Liver (tissue), 8 donors: ENCODE measurements at regions not wholly inside any gene's neighbourhood (a gene's known extent, or its start where the extent isn't known, plus 50 kb on each side); places are given as distances from the start of the nearest gene placed in this dataset.

Source experiments
- DNase-seq: peaks from one replicate; pipeline ENCODE4 v3.0.0-alpha.2; 2017; ENCODE audit warnings: low spot score
- H3K27ac ChIP-seq, 2 donors: one replicate each; pipeline ENCODE4 v1.7.0; 2013; ENCODE audit warnings: inconsistent platforms in 2 of 2, low read length in 2 of 2, control low read depth in 1 of 2, low read depth in 1 of 2, mild to moderate bottlenecking in 1 of 2
- H3K27me3 ChIP-seq, 4 donors: one replicate each; pipeline versions ENCODE4 v1.6.1 to v1.7.0; 2013; ENCODE audit warnings: low read length in 3 of 4, inconsistent platforms in 1 of 4, mild to moderate bottlenecking in 1 of 4, moderate library complexity in 1 of 4; ENCODE audit not compliant: control insufficient read depth in 4 of 4, insufficient read depth in 4 of 4
- H3K36me3 ChIP-seq, 4 donors: one replicate each; pipeline versions ENCODE4 v1.6.1 to v1.7.0; 2013; ENCODE audit warnings: low read length in 3 of 4, mild to moderate bottlenecking in 3 of 4, low read depth in 1 of 4, moderate library complexity in 1 of 4; ENCODE audit not compliant: control insufficient read depth in 4 of 4, insufficient read depth in 3 of 4
- H3K4me1 ChIP-seq, 4 donors: one replicate each; pipeline versions ENCODE4 v1.6.1 to v1.7.0; 2013; ENCODE audit warnings: low read length in 3 of 4, mild to moderate bottlenecking in 3 of 4, moderate library complexity in 1 of 4; ENCODE audit not compliant: control insufficient read depth in 4 of 4, insufficient read depth in 4 of 4
- H3K4me3 ChIP-seq, 3 donors: one replicate each; pipeline versions ENCODE4 v1.6.1 to v1.7.0; 2013; ENCODE audit warnings: low read length in 3 of 3, control low read depth in 1 of 3, low read depth in 1 of 3, mild to moderate bottlenecking in 1 of 3
- H3K9ac ChIP-seq, 2 donors: one replicate each; pipeline ENCODE4 v1.7.0; 2013; ENCODE audit warnings: low read length in 2 of 2, mild to moderate bottlenecking in 2 of 2, moderate library complexity in 2 of 2, control low read depth in 1 of 2, low read depth in 1 of 2
- H3K9me3 ChIP-seq, 4 donors: one replicate each; pipeline versions ENCODE4 v1.6.1 to v1.7.0; 2013; ENCODE audit warnings: low read length in 3 of 4; ENCODE audit not compliant: control insufficient read depth in 4 of 4
- ATF3 ChIP-seq: IDR thresholded peaks from 2 replicates; pipeline ENCODE4 v1.6.1; 2016; ENCODE audit warnings: antibody characterized with exemption
- CTCF ChIP-seq: fragments of 150-350 bp; IDR thresholded peaks from 2 replicates; pipeline ENCODE4 v1.5.1; 2017; ENCODE audit warnings: improper control_type of control experiment, low read depth, low read length; ENCODE audit not compliant: missing input control
- FOXA1 ChIP-seq: IDR thresholded peaks from 2 replicates; pipeline ENCODE4 v1.6.1; 2016; ENCODE audit warnings: antibody characterized with exemption
- GABPA ChIP-seq, 2 donors: IDR thresholded peaks in 1 of 2; conservative IDR thresholded peaks in 1 of 2; 2 replicates each; pipeline ENCODE4 v1.6.1; 2016; ENCODE audit warnings: antibody characterized with exemption in 2 of 2, mild to moderate bottlenecking in 1 of 2, moderate library complexity in 1 of 2
- HNF4A ChIP-seq, 2 donors: conservative IDR thresholded peaks; 2 replicates each; pipeline ENCODE4 v1.6.1; 2016; ENCODE audit warnings: antibody characterized with exemption in 2 of 2, mild to moderate bottlenecking in 2 of 2
- HNF4G ChIP-seq: IDR thresholded peaks from 2 replicates; pipeline ENCODE4 v1.6.1; 2016; ENCODE audit warnings: antibody characterized with exemption
- MAX ChIP-seq: IDR thresholded peaks from 2 replicates; pipeline ENCODE4 v1.6.1; 2016; ENCODE audit warnings: antibody characterized with exemption
- RAD21 ChIP-seq, 2 donors: IDR thresholded peaks; 2 replicates each; pipeline ENCODE4 v1.6.1; 2016; ENCODE audit warnings: antibody characterized with exemption in 2 of 2, mild to moderate bottlenecking in 2 of 2
- REST ChIP-seq: IDR thresholded peaks from 2 replicates; pipeline ENCODE4 v1.6.1; 2016; ENCODE audit warnings: antibody characterized with exemption, mild to moderate bottlenecking
- RXRA ChIP-seq, 2 donors: IDR thresholded peaks; 2 replicates each; pipeline ENCODE4 v1.6.1; 2017 to 2018; ENCODE audit warnings: antibody characterized with exemption in 2 of 2, mild to moderate bottlenecking in 1 of 2
- SP1 ChIP-seq: IDR thresholded peaks from 2 replicates; pipeline ENCODE4 v1.6.1; 2018; ENCODE audit warnings: antibody characterized with exemption, mild to moderate bottlenecking
- TAF1 ChIP-seq: conservative IDR thresholded peaks from 2 replicates; pipeline ENCODE4 v1.6.1; 2016; ENCODE audit warnings: antibody characterized with exemption, mild to moderate bottlenecking
- YY1 ChIP-seq: IDR thresholded peaks from 2 replicates; pipeline ENCODE4 v1.6.1; 2016; ENCODE audit warnings: antibody characterized with exemption, mild to moderate bottlenecking
- ZBTB33 ChIP-seq: IDR thresholded peaks from 2 replicates; pipeline ENCODE4 v1.6.1; 2016; ENCODE audit warnings: antibody characterized with exemption
- WGBS: extraction: QIAGEN DNeasy Blood & Tissue Kit; methylation state at CpG from one replicate; pipeline ENCODE4 v1.1.7; 2013; 5-methylcytosine and 5-hydroxymethylcytosine counted together
- donor health status: healthy.
- donor health status: healthy.
- donor health status: healthy.
- donor health status: healthy.
- donor health status: healthy.

- Histone ChIP-seq H3K27me3 (no peaks in the 10 kb centered on the region), H3K4me1 (no peaks in the 10 kb centered on the region), H3K9ac (no peak overlapping the region), H3K9me3 (no peaks in the 10 kb centered on the region), H3K27ac (no peak overlapping the region), H3K36me3 (no peaks in the 10 kb centered on the region), H3K4me3 (no peak overlapping the region)
- WGBS = 78% methylated on average over 2 of the region's 2 CpGs
- no peak for DNase-seq
- no peak for TF ChIP-seq ATF3
- TF ChIP-seq FOXA1 = no peak
- no peak for TF ChIP-seq HNF4G
- TF ChIP-seq RXRA (IDR thresholded peaks at IDR 0.05) = no peak
Measured at GRCh38 chr13:22836475-22836874, 344.3 kb upstream of the SGCG start.

GRCh38 chr13:22837980-22838647, 342.7 kb upstream of the SGCG start:
- TF ChIP-seq MAX (no peak), ZBTB33 (no peak), CTCF (no peak), YY1 (no peak)
- H3K27ac ChIP-seq = no peak overlapping the region
- H3K27me3 ChIP-seq = no peaks in the 10 kb centered on the region
- peak overlapping the region in 1 of 3 donors; percentile 28 for H3K4me3 ChIP-seq
- no peak overlapping the region for H3K9ac ChIP-seq
- 21% methylated on average over 45 of the region's 45 CpGs for WGBS
- DNase-seq = no peak
- H3K4me1 ChIP-seq = no peaks in the 10 kb centered on the region
- H3K9me3 ChIP-seq = no peaks in the 10 kb centered on the region
- no peaks in the 10 kb centered on the region for H3K36me3 ChIP-seq

- no peak overlapping the region for H3K4me3 ChIP-seq
- no peak overlapping the region for H3K27ac ChIP-seq
- no peak for DNase-seq
- H3K4me1 ChIP-seq = no peaks in the 10 kb centered on the region
- H3K27me3 ChIP-seq = no peaks in the 10 kb centered on the region
- no peaks in the 10 kb centered on the region for H3K9me3 ChIP-seq
- H3K36me3 ChIP-seq = no peaks in the 10 kb centered on the region
- 83% methylated on average over 7 of the region's 7 CpGs for WGBS
- no peak overlapping the region for H3K9ac ChIP-seq
- no peak for TF ChIP-seq HNF4A (conservative IDR thresholded peaks at IDR 0.05)
- no peak for TF ChIP-seq HNF4G
- no peak for TF ChIP-seq RXRA (IDR thresholded peaks at IDR 0.05)
- no peak for TF ChIP-seq MAX
- TF ChIP-seq TAF1 = no peak
- TF ChIP-seq SP1 = no peak
- TF ChIP-seq RAD21 (IDR thresholded peaks at IDR 0.05) = no peak
- TF ChIP-seq GABPA (IDR thresholded peaks at IDR 0.05 in 1 of 2, conservative IDR thresholded peaks at IDR 0.05 in 1 of 2) = no peak
- TF ChIP-seq REST = no peak
Measured at GRCh38 chr13:22839603-22840530, 340.9 kb upstream of the SGCG start.
